VCaP (cell line): ENCODE measurements at regions not wholly inside any gene's neighbourhood (a gene's known extent, or its start where the extent isn't known, plus 50 kb on each side); places are given as distances from the start of the nearest gene placed in this dataset.
"Not testable (repeated sequence)": the region's sequence is repeated elsewhere in the genome, so short reads cannot be mapped to it uniquely, and the experiment has no call there.

Experiments
- H3K27ac ChIP-seq: fragments of 450-650 bp; 2 replicates; pipeline ENCODE4 v1.5.1; 2017
- CTCF ChIP-seq: fragments of 450-650 bp; conservative IDR thresholded peaks from 2 replicates; pipeline ENCODE4 v1.5.1; 2017; ENCODE audit warnings: mild to moderate bottlenecking, moderate library complexity

GRCh38 chr6:168808232-168808631 is 367.2 kb downstream of the SMOC2 start:
- H3K27ac ChIP-seq = no peak overlapping the region
- no peak for TF ChIP-seq CTCF

GRCh38 chr6:168804331-168804730 is 363.3 kb downstream of the SMOC2 start:
- no peak for TF ChIP-seq CTCF
- H3K27ac ChIP-seq = no peak overlapping the region

- TF ChIP-seq CTCF = no peak
- H3K27ac ChIP-seq = no peak overlapping the region
Observed at GRCh38 chr6:168803874-168804273, 362.9 kb downstream of the SMOC2 start.

GRCh38 chr6:168799067-168799466 is 358.1 kb downstream of the SMOC2 start:
- no peak for TF ChIP-seq CTCF
- no peak overlapping the region for H3K27ac ChIP-seq

- no peak for TF ChIP-seq CTCF
- no peak overlapping the region for H3K27ac ChIP-seq
Observed at GRCh38 chr6:168796106-168796505, 355.1 kb downstream of the SMOC2 start.

- not testable (repeated sequence) for H3K27ac ChIP-seq
Observed at GRCh38 chr6:168795611-168796010, 354.6 kb downstream of the SMOC2 start.

- no peak overlapping the region for H3K27ac ChIP-seq
- TF ChIP-seq CTCF = no peak
Observed at GRCh38 chr6:168794491-168794890, 353.5 kb downstream of the SMOC2 start.

GRCh38 chr6:168793649-168794048 is 352.7 kb downstream of the SMOC2 start:
- H3K27ac ChIP-seq = no peak overlapping the region
- TF ChIP-seq CTCF = no peak
